Erythroblast (primary cell): ENCODE measurements at regions not wholly inside any gene's neighbourhood (a gene's known extent, or its start where the extent isn't known, plus 50 kb on each side); places are given as distances from the start of the nearest gene placed in this dataset.

Source experiments
- GATA1 ChIP-seq: IDR thresholded peaks from 2 replicates; pipeline ENCODE4 v1.6.1; 2011; ENCODE audit warnings: low read depth, mild to moderate bottlenecking, control low read depth, low read length, moderate library complexity
- POLR2A ChIP-seq: IDR thresholded peaks from 2 replicates; pipeline ENCODE4 v1.6.1; 2011; ENCODE audit warnings: mild to moderate bottlenecking, low read length

- no peak for TF ChIP-seq POLR2A
- no peak for TF ChIP-seq GATA1
These were observed 811.4 kb downstream of the USP25 start for GRCh38 chr21:16540966-16541727.
